ENCODE measurements at regions not wholly inside any gene's neighbourhood (a gene's known extent, or its start where the extent isn't known, plus 50 kb on each side); places are given as distances from the start of the nearest gene placed in this dataset.

DNA sequence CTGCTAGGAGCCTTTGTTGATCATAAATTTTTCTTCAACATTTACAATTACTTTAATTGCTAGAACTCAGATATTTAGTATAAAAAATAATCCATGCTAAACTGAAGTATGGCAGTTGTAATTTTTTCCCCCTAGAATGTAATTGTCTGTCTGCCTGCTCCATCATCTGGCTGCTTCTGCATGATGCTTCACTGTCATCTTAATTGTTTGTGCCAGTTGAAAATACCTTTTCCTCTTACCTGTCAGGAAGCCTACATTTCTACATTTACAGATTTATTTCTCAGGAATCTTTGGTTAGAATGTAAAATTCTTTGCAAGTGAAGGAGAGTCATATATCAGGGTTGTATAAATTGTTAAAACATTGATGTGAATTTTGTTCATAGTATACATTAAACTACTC is 348.6 kb downstream of the GRXCR1 start:
- TF ChIP-seq, protein P1, sequence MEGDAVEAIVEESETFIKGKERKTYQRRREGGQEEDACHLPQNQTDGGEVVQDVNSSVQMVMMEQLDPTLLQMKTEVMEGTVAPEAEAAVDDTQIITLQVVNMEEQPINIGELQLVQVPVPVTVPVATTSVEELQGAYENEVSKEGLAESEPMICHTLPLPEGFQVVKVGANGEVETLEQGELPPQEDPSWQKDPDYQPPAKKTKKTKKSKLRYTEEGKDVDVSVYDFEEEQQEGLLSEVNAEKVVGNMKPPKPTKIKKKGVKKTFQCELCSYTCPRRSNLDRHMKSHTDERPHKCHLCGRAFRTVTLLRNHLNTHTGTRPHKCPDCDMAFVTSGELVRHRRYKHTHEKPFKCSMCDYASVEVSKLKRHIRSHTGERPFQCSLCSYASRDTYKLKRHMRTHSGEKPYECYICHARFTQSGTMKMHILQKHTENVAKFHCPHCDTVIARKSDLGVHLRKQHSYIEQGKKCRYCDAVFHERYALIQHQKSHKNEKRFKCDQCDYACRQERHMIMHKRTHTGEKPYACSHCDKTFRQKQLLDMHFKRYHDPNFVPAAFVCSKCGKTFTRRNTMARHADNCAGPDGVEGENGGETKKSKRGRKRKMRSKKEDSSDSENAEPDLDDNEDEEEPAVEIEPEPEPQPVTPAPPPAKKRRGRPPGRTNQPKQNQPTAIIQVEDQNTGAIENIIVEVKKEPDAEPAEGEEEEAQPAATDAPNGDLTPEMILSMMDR (IDR thresholded peaks at IDR 0.05) = no peak
- no peak for TF ChIP-seq POLR2A (IDR thresholded peaks at IDR 0.05)
